GM23338 (cell line): ENCODE measurements at regions not wholly inside any gene's neighbourhood (a gene's known extent, or its start where the extent isn't known, plus 50 kb on each side); places are given as distances from the start of the nearest gene placed in this dataset.

ENCODE experiments used
- CREB1 ChIP-seq: fragments of 250-450 bp; sonication (Bioruptor Pico); IDR thresholded peaks from 2 replicates; pipeline ENCODE4 v1.5.0; 2020; ENCODE audit warnings: low read depth, mild to moderate bottlenecking, moderate library complexity
- CTCF ChIP-seq, 2 experiments: fragments of 200-600 bp in 1 of 2; sonication (generic) in 1 of 2; conservative IDR thresholded peaks; 2 replicates each; pipeline versions ENCODE4 v1.5.1 to v1.6.1; 2016 to 2017; ENCODE audit warnings: antibody characterized with exemption in 2 of 2, low read depth in 2 of 2, mild to moderate bottlenecking in 2 of 2, moderate library complexity in 1 of 2
- ETS1 ChIP-seq: IDR thresholded peaks from 2 replicates; pipeline ENCODE4 v1.6.1; 2016; ENCODE audit warnings: antibody characterized with exemption
- EZH2 ChIP-seq: fragments of 200-600 bp; sonication (generic); IDR thresholded peaks from one replicate; pipeline ENCODE4 v1.8.0; 2017; ENCODE audit warnings: antibody characterized with exemption, mild to moderate bottlenecking, low read depth; ENCODE audit not compliant: unreplicated experiment
- EZH2phosphoT487 ChIP-seq: fragments of 200-600 bp; sonication (generic); IDR thresholded peaks from one replicate; pipeline ENCODE4 v1.8.1; 2018; ENCODE audit warnings: antibody characterized with exemption; ENCODE audit not compliant: unreplicated experiment
- JUNB ChIP-seq: IDR thresholded peaks from one replicate; pipeline ENCODE4 v1.6.1; 2016; ENCODE audit warnings: antibody characterized with exemption; ENCODE audit not compliant: unreplicated experiment
- NANOG ChIP-seq: IDR thresholded peaks from 2 replicates; pipeline ENCODE4 v1.6.1; 2016; ENCODE audit warnings: antibody characterized with exemption, borderline replicate concordance
- POLR2AphosphoS5 ChIP-seq: IDR thresholded peaks from 2 replicates; pipeline ENCODE4 v1.6.1; 2016; ENCODE audit warnings: antibody characterized with exemption, low read depth
- REST ChIP-seq: IDR thresholded peaks from one replicate; pipeline ENCODE4 v1.6.1; 2018; ENCODE audit warnings: antibody characterized with exemption; ENCODE audit not compliant: unreplicated experiment
- STAT1 ChIP-seq: IDR thresholded peaks from one replicate; pipeline ENCODE4 v1.6.1; 2016; ENCODE audit warnings: antibody characterized with exemption; ENCODE audit not compliant: unreplicated experiment
- ZNF114 ChIP-seq: fragments of 250-450 bp; sonication (Bioruptor Pico); IDR thresholded peaks from 2 replicates; pipeline ENCODE4 v1.5.0; 2020; ENCODE audit warnings: mild to moderate bottlenecking, moderate library complexity
- ZNF331 ChIP-seq: fragments of 250-450 bp; sonication (Bioruptor Pico); IDR thresholded peaks from 2 replicates; pipeline ENCODE4 v1.5.0; 2020; ENCODE audit warnings: low read depth, mild to moderate bottlenecking, moderate library complexity
- ZNF462 ChIP-seq: fragments of 250-450 bp; sonication (Bioruptor Pico); IDR thresholded peaks from 2 replicates; pipeline ENCODE4 v1.5.0; 2020; ENCODE audit warnings: mild to moderate bottlenecking, moderate library complexity

- TF ChIP-seq EZH2 = no peak
- TF ChIP-seq CTCF (conservative IDR thresholded peaks at IDR 0.05; ENCODE audit: low read depth in 2 of 2) = no peak
- TF ChIP-seq STAT1 = no peak
- no peak for TF ChIP-seq REST
- TF ChIP-seq EZH2phosphoT487 = no peak
- TF ChIP-seq POLR2AphosphoS5 = no peak
- TF ChIP-seq JUNB = no peak
- TF ChIP-seq CREB1 = no peak
- TF ChIP-seq ETS1 = no peak
- no peak for TF ChIP-seq NANOG
- TF ChIP-seq ZNF114 = no peak
- no peak for TF ChIP-seq ZNF462
- TF ChIP-seq ZNF331 (CRISPR knock-in tag) = no peak
These were observed 866.1 kb upstream of the ADGRB3 start for GRCh38 chr6:67768972-67769371.
